Activated naive CD4-positive, alpha-beta T cell treated with anti-CD3 and anti-CD28 coated beads, Interleukin-2, amount 50 U/mL, for 72 hours (primary cell): ENCODE measurements at regions not wholly inside any gene's neighbourhood (a gene's known extent, or its start where the extent isn't known, plus 50 kb on each side); places are given as distances from the start of the nearest gene placed in this dataset.

Experiments
- ATAC-seq, 2 donors: fragments of 150-1000 bp; cut with Tn5 transposase; 2 replicates each; pipeline ENCODE4 v1.10.0; 2021; ENCODE audit warnings: mild to moderate bottlenecking in 2 of 2, moderate library complexity in 2 of 2
- DNase-seq, 2 donors: peaks; one replicate each; pipeline ENCODE4 v3.0.0; 2021 to 2022; ENCODE audit warnings: low spot score in 2 of 2
- H3K27ac Mint-ChIP-seq, 2 donors: one replicate each; pipeline ENCODE4 v1.8.0; 2022; ENCODE audit warnings: mild to moderate bottlenecking in 2 of 2, mixed read lengths in 2 of 2
- H3K36me3 Mint-ChIP-seq, 2 donors: one replicate each; pipeline ENCODE4 v1.8.0; 2022; ENCODE audit warnings: mixed read lengths in 2 of 2
- H3K9me3 Mint-ChIP-seq, 2 donors: one replicate each; pipeline ENCODE4 v1.8.0; 2022; ENCODE audit warnings: mixed read lengths in 2 of 2

GRCh38 chr5:171640480-171640879, 145.1 kb upstream of the SMIM23 start:
- Mint-ChIP-seq H3K9me3 (no peaks in the 10 kb centered on the region), H3K27ac (no peak overlapping the region), H3K36me3 (no peaks in the 10 kb centered on the region)
- DNase-seq (no peak), ATAC-seq (no peak)

- ATAC-seq (no peak), DNase-seq (no peak)
- no peaks in the 10 kb centered on the region for H3K36me3 Mint-ChIP-seq
- H3K9me3 Mint-ChIP-seq, result no peaks in the 10 kb centered on the region
- H3K27ac Mint-ChIP-seq, result no peak overlapping the region
Observed at GRCh38 chr5:171641891-171642290, 143.7 kb upstream of the SMIM23 start.

GRCh38 chr5:171642894-171643293, 142.7 kb upstream of the SMIM23 start:
- DNase-seq, result no peak
- Mint-ChIP-seq H3K36me3 (no peaks in the 10 kb centered on the region), H3K27ac (no peak overlapping the region), H3K9me3 (no peaks in the 10 kb centered on the region)
- no peak for ATAC-seq

GRCh38 chr5:171644536-171644935, 141.1 kb upstream of the SMIM23 start:
- no peaks in the 10 kb centered on the region for H3K36me3 Mint-ChIP-seq
- ATAC-seq (no peak), DNase-seq (no peak)
- no peak overlapping the region for H3K27ac Mint-ChIP-seq
- no peaks in the 10 kb centered on the region for H3K9me3 Mint-ChIP-seq

- ATAC-seq (no peak), DNase-seq (no peak)
- Mint-ChIP-seq H3K36me3 (no peaks in the 10 kb centered on the region), H3K27ac (no peak overlapping the region), H3K9me3 (no peaks in the 10 kb centered on the region)
Observed at GRCh38 chr5:171646102-171647042, 139.2 kb upstream of the SMIM23 start.

- H3K36me3 Mint-ChIP-seq, result no peaks in the 10 kb centered on the region
- DNase-seq (no peak), ATAC-seq (peak in 1 of 2 donors; percentile 35)
- no peaks in the 10 kb centered on the region for H3K9me3 Mint-ChIP-seq
- H3K27ac Mint-ChIP-seq, result no peak overlapping the region
Observed at GRCh38 chr5:171647043-171647903, 138.3 kb upstream of the SMIM23 start.

- DNase-seq (no peak), ATAC-seq (no peak)
- no peak overlapping the region for H3K27ac Mint-ChIP-seq
- H3K36me3 Mint-ChIP-seq, result no peaks in the 10 kb centered on the region
- H3K9me3 Mint-ChIP-seq, result no peaks in the 10 kb centered on the region
Observed at GRCh38 chr5:171647904-171648260, 137.7 kb upstream of the SMIM23 start.

- H3K36me3 Mint-ChIP-seq, result no peaks in the 10 kb centered on the region
- H3K9me3 Mint-ChIP-seq, result no peaks in the 10 kb centered on the region
- no peak overlapping the region for H3K27ac Mint-ChIP-seq
- DNase-seq, result no peak
- ATAC-seq, result no peak
Observed at GRCh38 chr5:171648279-171649074, 137.1 kb upstream of the SMIM23 start.

GRCh38 chr5:171649075-171649401, 136.6 kb upstream of the SMIM23 start:
- Mint-ChIP-seq H3K9me3 (no peaks in the 10 kb centered on the region), H3K36me3 (no peaks in the 10 kb centered on the region), H3K27ac (no peak overlapping the region)
- ATAC-seq, result no peak
- DNase-seq, result no peak

GRCh38 chr5:171650597-171650996, 135.0 kb upstream of the SMIM23 start:
- no peak for ATAC-seq
- no peak for DNase-seq
- Mint-ChIP-seq H3K36me3 (no peaks in the 10 kb centered on the region), H3K9me3 (peaks cover 0 to 5% of the 10 kb centered on the region in 2 donors), H3K27ac (no peak overlapping the region)

- DNase-seq (no peak), ATAC-seq (no peak)
- Mint-ChIP-seq H3K27ac (no peak overlapping the region), H3K36me3 (no peaks in the 10 kb centered on the region), H3K9me3 (peaks cover 0 to 5% of the 10 kb centered on the region in 2 donors)
Observed at GRCh38 chr5:171651102-171651501, 134.5 kb upstream of the SMIM23 start.

- Mint-ChIP-seq H3K36me3 (no peaks in the 10 kb centered on the region), H3K9me3 (peaks cover 0 to 5% of the 10 kb centered on the region in 2 donors), H3K27ac (peak overlapping the region in 1 of 2 donors; percentile 82)
- ATAC-seq, result no peak
- no peak for DNase-seq
Observed at GRCh38 chr5:171654881-171655280, 130.7 kb upstream of the SMIM23 start.

GRCh38 chr5:171657473-171657872, 128.1 kb upstream of the SMIM23 start:
- H3K36me3 Mint-ChIP-seq, result no peaks in the 10 kb centered on the region
- DNase-seq, result no peak
- no peak for ATAC-seq
- no peak overlapping the region for H3K27ac Mint-ChIP-seq
- H3K9me3 Mint-ChIP-seq, result peaks cover 0 to 5% of the 10 kb centered on the region in 2 donors

- no peak for ATAC-seq
- no peak for DNase-seq
- Mint-ChIP-seq H3K27ac (no peak overlapping the region), H3K36me3 (no peaks in the 10 kb centered on the region), H3K9me3 (peaks cover 0 to 2% of the 10 kb centered on the region in 2 donors)
Observed at GRCh38 chr5:171659896-171660295, 125.7 kb upstream of the SMIM23 start.

- no peak overlapping the region for H3K27ac Mint-ChIP-seq
- ATAC-seq (no peak), DNase-seq (no peak)
- H3K9me3 Mint-ChIP-seq, result no peaks in the 10 kb centered on the region
- H3K36me3 Mint-ChIP-seq, result no peaks in the 10 kb centered on the region
Observed at GRCh38 chr5:171660434-171660833, 125.2 kb upstream of the SMIM23 start.

GRCh38 chr5:171661143-171661542, 124.5 kb upstream of the SMIM23 start:
- ATAC-seq (no peak), DNase-seq (no peak)
- Mint-ChIP-seq H3K9me3 (no peaks in the 10 kb centered on the region), H3K27ac (no peak overlapping the region), H3K36me3 (no peaks in the 10 kb centered on the region)
